IMR-90 (cell line): ENCODE measurements at regions not wholly inside any gene's neighbourhood (a gene's known extent, or its start where the extent isn't known, plus 50 kb on each side); places are given as distances from the start of the nearest gene placed in this dataset.

Source experiments
- ATAC-seq: fragments of 200-7000 bp; cut with Tn5 transposase; 2 replicates; pipeline ENCODE4 v1.9.1; 2020; ENCODE audit warnings: low read depth, mild to moderate bottlenecking, moderate library complexity
- BruUV-seq: library from RNA; stranded (reverse); fragments of 400-500 nt; replicated peaks from 2 replicates; lab custom pipeline; 2021; lab: Mats Ljungman, UMichigan
- CTCF ChIA-PET: fragments of 300-600 bp; formaldehyde crosslinking; extraction: SDS; loops from one replicate; lab custom pipeline; 2021; ENCODE audit warnings: antibody characterized with exemption; lab: Yijun Ruan, JAX
- POLR2A ChIA-PET: fragments of 300-600 bp; sonication (Branson Sonifier 250); formaldehyde crosslinking; loops from one replicate; lab custom pipeline; 2022; ENCODE audit warnings: antibody characterized with exemption; ENCODE audit not compliant: unreplicated experiment; lab: Charles Lee
- DNase-seq: peaks from one replicate; pipeline ENCODE4 v3.0.0; 2013
- H2AFZ ChIP-seq: replicated peaks from 2 replicates; pipeline ENCODE3; 2013; ENCODE audit warnings: low read length, mild to moderate bottlenecking; ENCODE audit not compliant: poor library complexity
- H2AK5ac ChIP-seq: 2 replicates; pipeline ENCODE4 v1.6.1; 2013; ENCODE audit warnings: low read depth, low read length, inconsistent platforms
- H2AK9ac ChIP-seq: replicated peaks from 2 replicates; pipeline ENCODE3; 2013; ENCODE audit warnings: mild to moderate bottlenecking, low read depth, low read length, moderate library complexity; ENCODE audit not compliant: poor library complexity
- H2BK120ac ChIP-seq: 2 replicates; pipeline ENCODE4 v1.6.1; 2013; ENCODE audit warnings: low read depth, low read length, inconsistent platforms
- H2BK15ac ChIP-seq: 3 replicates; pipeline ENCODE4 v1.6.1; 2013; ENCODE audit warnings: low read depth, low read length, inconsistent platforms
- H2BK20ac ChIP-seq: 2 replicates; pipeline ENCODE4 v1.6.1; 2013; ENCODE audit warnings: low read depth, mild to moderate bottlenecking, inconsistent platforms, low read length, moderate library complexity
- H2BK5ac ChIP-seq: 2 replicates; pipeline ENCODE4 v1.6.1; 2013; ENCODE audit warnings: mild to moderate bottlenecking, low read depth, low read length, inconsistent platforms; ENCODE audit not compliant: poor library complexity, severe bottlenecking
- H3K14ac ChIP-seq: replicated peaks from 2 replicates; pipeline ENCODE4 v1.6.1; 2013; ENCODE audit warnings: low read depth, low read length, inconsistent platforms
- H3K18ac ChIP-seq: 2 replicates; pipeline ENCODE4 v1.6.1; 2013; ENCODE audit warnings: low read depth, low read length, control low read depth
- H3K23ac ChIP-seq: 2 replicates; pipeline ENCODE4 v1.6.1; 2013; ENCODE audit warnings: low read depth, low read length, inconsistent platforms
- H3K27ac ChIP-seq: 2 replicates; pipeline ENCODE4 v1.5.1; 2013; ENCODE audit warnings: mild to moderate bottlenecking, control low read depth, low read length; ENCODE audit not compliant: insufficient read depth
- H3K27me3 ChIP-seq: 2 replicates; pipeline ENCODE4 v1.6.1; 2013; ENCODE audit warnings: low read length; ENCODE audit not compliant: control insufficient read depth, insufficient read depth
- H3K36me3 ChIP-seq: 2 replicates; pipeline ENCODE4 v1.6.1; 2013; ENCODE audit warnings: low read length, mixed read lengths; ENCODE audit not compliant: control insufficient read depth, insufficient read depth
- H3K4ac ChIP-seq: 2 replicates; pipeline ENCODE4 v1.6.1; 2013; ENCODE audit warnings: low read depth, low read length, inconsistent platforms
- H3K4me1 ChIP-seq: 2 replicates; pipeline ENCODE4 v1.6.1; 2013; ENCODE audit warnings: low read length, mixed read lengths; ENCODE audit not compliant: control insufficient read depth, insufficient read depth
- H3K4me2 ChIP-seq: 2 replicates; pipeline ENCODE4 v1.6.1; 2013; ENCODE audit warnings: low read depth, mild to moderate bottlenecking, control low read depth, low read length, moderate library complexity
- H3K4me3 ChIP-seq: 2 replicates; pipeline ENCODE4 v1.5.1; 2013; ENCODE audit warnings: low read depth, mild to moderate bottlenecking, control low read depth, low read length, moderate library complexity; ENCODE audit not compliant: insufficient read depth
- H3K56ac ChIP-seq: 2 replicates; pipeline ENCODE4 v1.6.1; 2013; ENCODE audit warnings: low read length, inconsistent platforms; ENCODE audit not compliant: insufficient read depth; ENCODE audit errors: extremely low read depth
- H3K79me1 ChIP-seq, 2 experiments: 2 replicates each; pipeline ENCODE4 v1.6.1; 2013; ENCODE audit warnings: low read length in 2 of 2, inconsistent platforms in 1 of 2, low read depth in 1 of 2
- H3K9ac ChIP-seq: 2 replicates; pipeline ENCODE4 v1.6.1; 2013; ENCODE audit warnings: low read depth, low read length, control low read depth
- H3K9me1 ChIP-seq: 2 replicates; pipeline ENCODE4 v1.6.1; 2013; ENCODE audit warnings: low read length, inconsistent platforms; ENCODE audit not compliant: insufficient read depth
- H3K9me3 ChIP-seq: 2 replicates; pipeline ENCODE4 v1.6.1; 2013; ENCODE audit warnings: low read length; ENCODE audit not compliant: control insufficient read depth, insufficient read depth
- H4K20me1 ChIP-seq: 2 replicates; pipeline ENCODE4 v1.6.1; 2013; ENCODE audit warnings: low read length, inconsistent platforms; ENCODE audit not compliant: insufficient read depth
- H4K5ac ChIP-seq: 2 replicates; pipeline ENCODE4 v1.6.1; 2013; ENCODE audit warnings: mild to moderate bottlenecking, low read depth, low read length, control low read depth
- H4K8ac ChIP-seq, 2 experiments: 2 replicates each; pipeline ENCODE4 v1.6.1; 2013; ENCODE audit warnings: low read depth in 2 of 2, low read length in 2 of 2, control low read depth in 1 of 2, inconsistent platforms in 1 of 2
- H4K91ac ChIP-seq: 2 replicates; pipeline ENCODE4 v1.6.1; 2013; ENCODE audit warnings: low read depth, low read length, inconsistent platforms; ENCODE audit not compliant: insufficient read depth
- MAZ ChIP-seq: IDR thresholded peaks from 2 replicates; pipeline ENCODE4 v1.6.1; 2012; ENCODE audit warnings: low read depth, mild to moderate bottlenecking, low read length, improper control_type of control experiment, moderate library complexity, borderline replicate concordance
- POLR2A ChIP-seq: IDR thresholded peaks from 2 replicates; pipeline ENCODE4 v1.6.1; 2012; ENCODE audit warnings: mild to moderate bottlenecking, low read depth, low read length
- RAD21 ChIP-seq: IDR thresholded peaks from 2 replicates; pipeline ENCODE4 v1.6.1; 2012; ENCODE audit warnings: low read length, improper control_type of control experiment
- RCOR1 ChIP-seq: IDR thresholded peaks from 2 replicates; pipeline ENCODE4 v1.6.1; 2012; ENCODE audit warnings: mild to moderate bottlenecking, low read length, improper control_type of control experiment; ENCODE audit not compliant: insufficient replicate concordance
- WGBS, 2 experiments: methylation state at CpG; one replicate each; pipeline versions ENCODE4 v1.1.5 to v1.1.7; 2013; ENCODE audit warnings: missing lambda C conversion rate in 2 of 2; ENCODE audit not compliant: insufficient read length in 1 of 2; ENCODE audit errors: extremely low coverage in 2 of 2; 5-methylcytosine and 5-hydroxymethylcytosine counted together
- dilution Hi-C: fragments of 300-500 bp; cut with HindIII; formaldehyde crosslinking; loops from one replicate; pipeline ENCODE4 v1.14.3; 2018; ENCODE audit warnings: low sequenced_read_pairs; ENCODE audit not compliant: unreplicated experiment
- in situ Hi-C: fragments of 300-500 bp; cut with MboI; formaldehyde crosslinking; loops from 3 replicates; pipeline ENCODE4 v1.14.3; 2019; ENCODE audit warnings: low sequenced_read_pairs, inconsistent platforms, mixed read lengths
- intact Hi-C: fragments of 100-400 bp; cut with micrococcal nuclease; formaldehyde crosslinking; loops from 2 replicates; pipeline ENCODE4 v1.10.0; 2022

DNA sequence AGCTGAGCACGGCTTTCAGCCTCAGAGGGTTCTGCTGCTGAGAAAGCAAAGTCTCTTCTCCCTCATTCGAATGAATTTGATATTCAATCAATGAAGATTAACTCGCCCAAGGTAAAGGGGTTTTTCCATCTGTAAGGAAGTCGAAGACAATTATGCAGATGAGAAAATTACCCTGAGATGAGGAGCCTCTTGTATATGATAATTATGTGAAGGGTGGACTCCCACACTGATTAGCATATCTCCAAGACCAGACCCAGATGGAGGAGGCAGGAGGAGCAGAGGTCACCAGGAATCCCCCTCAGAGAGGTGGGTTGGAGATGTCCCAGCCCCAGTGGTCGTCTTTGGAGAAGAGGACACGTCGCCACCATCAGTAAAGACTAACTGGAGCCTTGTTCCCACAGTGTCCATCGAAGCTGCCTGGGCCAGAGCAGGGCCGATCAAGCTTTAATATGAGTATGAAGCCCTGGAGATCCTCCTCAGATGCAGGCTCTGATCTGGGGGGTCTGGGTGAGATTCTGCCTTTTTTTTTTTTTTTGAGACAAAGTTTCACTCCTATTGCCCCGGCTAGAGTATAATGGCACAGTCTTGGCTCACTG lies 61.5 kb upstream of the LHX1 start:
- no peak overlapping the region for H2AFZ ChIP-seq
- BruUV-seq = no TSS peak

More for the DNA sequence above, 61.5 kb upstream of the LHX1 start:
- Histone ChIP-seq H3K9ac (no peak overlapping the region), H2BK120ac (no peak overlapping the region), H2AK5ac (no peak overlapping the region), H2BK20ac (no peak overlapping the region), H3K4me3 (no peak overlapping the region), H3K9me3 (peaks cover 2% of the 10 kb centered on the region; the same call in 1 of the 2 replicates), H3K27ac (no peak overlapping the region), H3K36me3 (no peaks in the 10 kb centered on the region), H2BK5ac (no peak overlapping the region), H2BK15ac (no peak overlapping the region), H3K9me1 (no peaks in the 10 kb centered on the region), H3K4me2 (no peak overlapping the region), H3K14ac (no peak overlapping the region), H3K79me1 (no peaks in the 10 kb centered on the region), H3K23ac (no peak overlapping the region), H3K56ac (no peak overlapping the region), H3K18ac (no peak overlapping the region), H3K4ac (no peak overlapping the region), H4K91ac (no peak overlapping the region), H3K4me1 (no peaks in the 10 kb centered on the region), H4K5ac (no peak overlapping the region), H2AK9ac (no peak overlapping the region), H3K27me3 (peaks cover 13% of the 10 kb centered on the region), H4K8ac (no peak overlapping the region), H4K20me1 (no peaks in the 10 kb centered on the region)
- ChIA-PET CTCF (no interaction called here), POLR2A (no interaction called here)
- DNase-seq (no peak), ATAC-seq (no peak)
- TF ChIP-seq POLR2A = no peak
- no peak for TF ChIP-seq RAD21
- no peak for TF ChIP-seq RCOR1
- TF ChIP-seq MAZ = no peak
- intact Hi-C loops = no loop called here
- WGBS, 2 experiments = 20% methylated on average over 1 of the region's 10 CpGs; no CpG with 5 or more reads in 1 of the 2 experiments
- in situ Hi-C loops = no loop called here
- dilution Hi-C loops = no loop called here
